ENCODE measurements at regions not wholly inside any gene's neighbourhood (a gene's known extent, or its start where the extent isn't known, plus 50 kb on each side); places are given as distances from the start of the nearest gene placed in this dataset.

- Mint-ChIP-seq H3K4me1 (peaks cover 13% of the 10 kb centered on the region), H3K36me3 (ENCODE audit: low read depth) (0 out of 3 replicates have a peak, but pooled peaks cover under 1% of the 10 kb centered on the region), H3K27ac (no peak overlapping the region), H3K4me3 (no peak overlapping the region), H3K9me3 (no peaks in the 10 kb centered on the region), H3K27me3 (ENCODE audit: insufficient read depth, low read depth, poor library complexity) (no peaks in the 10 kb centered on the region)
- no peak overlapping the region for H3K27ac ChIP-seq (ENCODE audit: low read depth)
- H3F3A ChIP-seq (replicated peaks; ENCODE audit: low read depth), result no peaks in the 10 kb centered on the region
- no peaks in the 10 kb centered on the region for H3K79me2 ChIP-seq (replicated peaks; ENCODE audit: insufficient read depth)
- DNase-seq (ENCODE audit: low spot score) (no peak), ATAC-seq (no peak)
- no peak overlapping the region for H3K4me2 ChIP-seq
- no peak overlapping the region for H2AFZ ChIP-seq
- no peak for TF ChIP-seq STAT1 (IDR thresholded peaks at IDR 0.05; ENCODE audit: unreplicated experiment)
- TF ChIP-seq EZH2 (IDR thresholded peaks at IDR 0.05; ENCODE audit: low read depth, unreplicated experiment), result no peak
- TF ChIP-seq ZNF114 (CRISPR knock-in tag; IDR thresholded peaks at IDR 0.05), result no peak
- TF ChIP-seq EZH2phosphoT487 (IDR thresholded peaks at IDR 0.05; ENCODE audit: unreplicated experiment), result no peak
- TF ChIP-seq NANOG (IDR thresholded peaks at IDR 0.05; ENCODE audit: borderline replicate concordance), result no peak
- TF ChIP-seq CREB1 (CRISPR knock-in tag; IDR thresholded peaks at IDR 0.05; ENCODE audit: low read depth), result no peak
- no peak for TF ChIP-seq ZNF331 (CRISPR knock-in tag; IDR thresholded peaks at IDR 0.05; ENCODE audit: low read depth)
- no peak overlapping the region for H3K4me3 ChIP-seq
- no peaks in the 10 kb centered on the region for H3K27me3 ChIP-seq (ENCODE audit: insufficient read depth)
- no peaks in the 10 kb centered on the region for H4K20me1 ChIP-seq (replicated peaks; ENCODE audit: insufficient read depth)
- peaks cover 11% of the 10 kb centered on the region; the same call in 1 of the 2 replicates for H3K9me2 ChIP-seq (ENCODE audit: insufficient read depth)
- peaks cover 14% of the 10 kb centered on the region; the same call in 1 of the 2 replicates for H3K4me1 ChIP-seq (ENCODE audit: insufficient read depth)
- H3K36me3 ChIP-seq (ENCODE audit: insufficient read depth), result no peaks in the 10 kb centered on the region
Observed at GRCh38 chr6:120348926-120349325, 985.4 kb downstream of the TBC1D32 start.

GRCh38 chr6:120328521-120328920 is 979.0 kb upstream of the MAN1A1 start:
- H3K27me3 ChIP-seq (ENCODE audit: insufficient read depth), result no peaks in the 10 kb centered on the region
- no peaks in the 10 kb centered on the region for H4K20me1 ChIP-seq (replicated peaks; ENCODE audit: insufficient read depth)
- H3K79me2 ChIP-seq (replicated peaks; ENCODE audit: insufficient read depth), result no peaks in the 10 kb centered on the region
- H3F3A ChIP-seq (replicated peaks; ENCODE audit: low read depth), result no peaks in the 10 kb centered on the region
- Mint-ChIP-seq H3K36me3 (ENCODE audit: low read depth) (no peaks in the 10 kb centered on the region), H3K9me3 (no peaks in the 10 kb centered on the region), H3K4me3 (no peak overlapping the region), H3K27ac (no peak overlapping the region), H3K27me3 (ENCODE audit: insufficient read depth, low read depth, poor library complexity) (no peaks in the 10 kb centered on the region), H3K4me1 (no peaks in the 10 kb centered on the region)
- no peak overlapping the region for H3K4me2 ChIP-seq
- no peak overlapping the region for H2AFZ ChIP-seq
- DNase-seq (ENCODE audit: low spot score) (no peak), ATAC-seq (no peak)
- 0 out of 2 replicates have a peak, but pooled peaks cover 3% of the 10 kb centered on the region for H3K9me2 ChIP-seq (ENCODE audit: insufficient read depth)
- H3K4me1 ChIP-seq (ENCODE audit: insufficient read depth), result no peaks in the 10 kb centered on the region
- H3K27ac ChIP-seq (ENCODE audit: low read depth), result no peak overlapping the region
- H3K4me3 ChIP-seq, result no peak overlapping the region
- TF ChIP-seq CREB1 (CRISPR knock-in tag; IDR thresholded peaks at IDR 0.05; ENCODE audit: low read depth) (no peak), EZH2phosphoT487 (IDR thresholded peaks at IDR 0.05; ENCODE audit: unreplicated experiment) (no peak), STAT1 (IDR thresholded peaks at IDR 0.05; ENCODE audit: unreplicated experiment) (no peak), JUNB (IDR thresholded peaks at IDR 0.05; ENCODE audit: unreplicated experiment) (no peak), ZNF462 (CRISPR knock-in tag; IDR thresholded peaks at IDR 0.05) (no peak), ZNF114 (CRISPR knock-in tag; IDR thresholded peaks at IDR 0.05) (no peak), EZH2 (IDR thresholded peaks at IDR 0.05; ENCODE audit: low read depth, unreplicated experiment) (no peak)
- TF ChIP-seq, protein P1, sequence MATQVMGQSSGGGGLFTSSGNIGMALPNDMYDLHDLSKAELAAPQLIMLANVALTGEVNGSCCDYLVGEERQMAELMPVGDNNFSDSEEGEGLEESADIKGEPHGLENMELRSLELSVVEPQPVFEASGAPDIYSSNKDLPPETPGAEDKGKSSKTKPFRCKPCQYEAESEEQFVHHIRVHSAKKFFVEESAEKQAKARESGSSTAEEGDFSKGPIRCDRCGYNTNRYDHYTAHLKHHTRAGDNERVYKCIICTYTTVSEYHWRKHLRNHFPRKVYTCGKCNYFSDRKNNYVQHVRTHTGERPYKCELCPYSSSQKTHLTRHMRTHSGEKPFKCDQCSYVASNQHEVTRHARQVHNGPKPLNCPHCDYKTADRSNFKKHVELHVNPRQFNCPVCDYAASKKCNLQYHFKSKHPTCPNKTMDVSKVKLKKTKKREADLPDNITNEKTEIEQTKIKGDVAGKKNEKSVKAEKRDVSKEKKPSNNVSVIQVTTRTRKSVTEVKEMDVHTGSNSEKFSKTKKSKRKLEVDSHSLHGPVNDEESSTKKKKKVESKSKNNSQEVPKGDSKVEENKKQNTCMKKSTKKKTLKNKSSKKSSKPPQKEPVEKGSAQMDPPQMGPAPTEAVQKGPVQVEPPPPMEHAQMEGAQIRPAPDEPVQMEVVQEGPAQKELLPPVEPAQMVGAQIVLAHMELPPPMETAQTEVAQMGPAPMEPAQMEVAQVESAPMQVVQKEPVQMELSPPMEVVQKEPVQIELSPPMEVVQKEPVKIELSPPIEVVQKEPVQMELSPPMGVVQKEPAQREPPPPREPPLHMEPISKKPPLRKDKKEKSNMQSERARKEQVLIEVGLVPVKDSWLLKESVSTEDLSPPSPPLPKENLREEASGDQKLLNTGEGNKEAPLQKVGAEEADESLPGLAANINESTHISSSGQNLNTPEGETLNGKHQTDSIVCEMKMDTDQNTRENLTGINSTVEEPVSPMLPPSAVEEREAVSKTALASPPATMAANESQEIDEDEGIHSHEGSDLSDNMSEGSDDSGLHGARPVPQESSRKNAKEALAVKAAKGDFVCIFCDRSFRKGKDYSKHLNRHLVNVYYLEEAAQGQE (IDR thresholded peaks at IDR 0.05; ENCODE audit: unreplicated experiment), result no peak
- no peaks in the 10 kb centered on the region for H3K36me3 ChIP-seq (ENCODE audit: insufficient read depth)
